LNCAP (cell line): ENCODE measurements at regions not wholly inside any gene's neighbourhood (a gene's known extent, or its start where the extent isn't known, plus 50 kb on each side); places are given as distances from the start of the nearest gene placed in this dataset.

Experiments
- TF ChIP-seq, protein P1 (sequence below): fragments of 450-650 bp; IDR thresholded peaks from 2 replicates; pipeline ENCODE4 v1.5.1; 2017; ENCODE audit warnings: mild to moderate bottlenecking

DNA sequence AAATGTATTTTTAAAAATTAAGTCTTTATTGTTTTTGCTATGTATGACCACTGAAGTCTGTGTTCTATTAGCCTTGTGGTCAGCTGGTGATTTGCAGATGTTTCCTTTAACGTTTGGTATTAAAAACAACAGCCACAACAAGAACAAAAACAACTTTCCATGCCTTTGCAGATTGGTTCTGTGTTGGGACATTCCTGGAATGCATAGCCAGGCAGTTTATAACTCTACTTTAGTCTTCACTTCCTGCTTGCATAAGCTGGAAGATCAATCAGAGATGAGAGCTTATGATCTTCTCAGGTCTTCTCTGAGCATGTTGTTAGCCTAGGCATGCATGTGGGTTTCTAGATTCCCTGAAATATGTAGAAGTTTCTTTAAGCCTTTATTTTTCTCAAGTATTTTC is 58.9 kb upstream of the SEMA3C start:
- TF ChIP-seq, protein P1, sequence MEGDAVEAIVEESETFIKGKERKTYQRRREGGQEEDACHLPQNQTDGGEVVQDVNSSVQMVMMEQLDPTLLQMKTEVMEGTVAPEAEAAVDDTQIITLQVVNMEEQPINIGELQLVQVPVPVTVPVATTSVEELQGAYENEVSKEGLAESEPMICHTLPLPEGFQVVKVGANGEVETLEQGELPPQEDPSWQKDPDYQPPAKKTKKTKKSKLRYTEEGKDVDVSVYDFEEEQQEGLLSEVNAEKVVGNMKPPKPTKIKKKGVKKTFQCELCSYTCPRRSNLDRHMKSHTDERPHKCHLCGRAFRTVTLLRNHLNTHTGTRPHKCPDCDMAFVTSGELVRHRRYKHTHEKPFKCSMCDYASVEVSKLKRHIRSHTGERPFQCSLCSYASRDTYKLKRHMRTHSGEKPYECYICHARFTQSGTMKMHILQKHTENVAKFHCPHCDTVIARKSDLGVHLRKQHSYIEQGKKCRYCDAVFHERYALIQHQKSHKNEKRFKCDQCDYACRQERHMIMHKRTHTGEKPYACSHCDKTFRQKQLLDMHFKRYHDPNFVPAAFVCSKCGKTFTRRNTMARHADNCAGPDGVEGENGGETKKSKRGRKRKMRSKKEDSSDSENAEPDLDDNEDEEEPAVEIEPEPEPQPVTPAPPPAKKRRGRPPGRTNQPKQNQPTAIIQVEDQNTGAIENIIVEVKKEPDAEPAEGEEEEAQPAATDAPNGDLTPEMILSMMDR: no peak

GRCh38 chr7:80974396-80975358 is 55.8 kb upstream of the SEMA3C start:
- TF ChIP-seq, protein P1: no peak

- TF ChIP-seq, protein P1: no peak
These were observed 52.4 kb upstream of the SEMA3C start for GRCh38 chr7:80971225-80971624.
